NCI-H2171 treated with DMSO at 0.1 percent for 48 hours (cell line): ENCODE measurements at regions not wholly inside any gene's neighbourhood (a gene's known extent, or its start where the extent isn't known, plus 50 kb on each side); places are given as distances from the start of the nearest gene placed in this dataset.

Experiments used
- DNase-seq: peaks from one replicate; lab custom pipeline; 2025; lab: John Stamatoyannopoulos, UW

DNA sequence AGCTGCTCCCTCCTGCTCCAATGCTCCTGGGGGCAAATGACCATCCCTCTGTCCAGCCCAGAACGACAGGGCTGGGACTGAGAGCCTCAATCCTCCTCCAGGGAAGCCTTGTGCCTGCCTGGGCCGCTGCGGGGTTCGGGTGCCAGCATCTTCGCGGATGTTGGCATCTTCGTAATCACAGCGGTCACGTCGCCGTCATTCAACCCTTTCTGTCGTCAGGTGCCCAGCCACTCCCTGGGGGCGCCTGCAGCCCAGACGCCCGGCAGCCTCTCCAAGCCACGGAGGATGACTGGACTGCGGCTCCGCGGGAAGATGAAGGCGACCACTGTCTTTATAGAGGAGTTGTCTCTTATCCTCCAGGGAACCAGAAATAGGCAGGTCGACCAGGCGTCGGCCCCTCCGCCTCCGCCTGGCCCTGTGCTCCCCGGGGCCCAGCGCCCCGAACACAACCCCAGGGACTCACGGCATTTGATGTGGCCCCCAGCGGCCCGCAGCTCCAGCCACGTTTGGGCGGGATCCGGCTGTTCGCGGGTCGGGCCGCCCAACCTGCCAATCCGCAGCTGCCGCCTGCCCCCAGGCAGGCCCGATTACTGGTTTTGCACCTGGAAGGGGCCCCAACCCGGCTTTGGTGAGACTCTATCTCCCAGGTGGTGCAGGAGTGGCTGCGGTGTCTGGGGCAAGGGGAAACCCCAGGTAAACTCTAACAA lies 113.9 kb downstream of the THNSL2 start:
- DNase-seq: no peak

DNA sequence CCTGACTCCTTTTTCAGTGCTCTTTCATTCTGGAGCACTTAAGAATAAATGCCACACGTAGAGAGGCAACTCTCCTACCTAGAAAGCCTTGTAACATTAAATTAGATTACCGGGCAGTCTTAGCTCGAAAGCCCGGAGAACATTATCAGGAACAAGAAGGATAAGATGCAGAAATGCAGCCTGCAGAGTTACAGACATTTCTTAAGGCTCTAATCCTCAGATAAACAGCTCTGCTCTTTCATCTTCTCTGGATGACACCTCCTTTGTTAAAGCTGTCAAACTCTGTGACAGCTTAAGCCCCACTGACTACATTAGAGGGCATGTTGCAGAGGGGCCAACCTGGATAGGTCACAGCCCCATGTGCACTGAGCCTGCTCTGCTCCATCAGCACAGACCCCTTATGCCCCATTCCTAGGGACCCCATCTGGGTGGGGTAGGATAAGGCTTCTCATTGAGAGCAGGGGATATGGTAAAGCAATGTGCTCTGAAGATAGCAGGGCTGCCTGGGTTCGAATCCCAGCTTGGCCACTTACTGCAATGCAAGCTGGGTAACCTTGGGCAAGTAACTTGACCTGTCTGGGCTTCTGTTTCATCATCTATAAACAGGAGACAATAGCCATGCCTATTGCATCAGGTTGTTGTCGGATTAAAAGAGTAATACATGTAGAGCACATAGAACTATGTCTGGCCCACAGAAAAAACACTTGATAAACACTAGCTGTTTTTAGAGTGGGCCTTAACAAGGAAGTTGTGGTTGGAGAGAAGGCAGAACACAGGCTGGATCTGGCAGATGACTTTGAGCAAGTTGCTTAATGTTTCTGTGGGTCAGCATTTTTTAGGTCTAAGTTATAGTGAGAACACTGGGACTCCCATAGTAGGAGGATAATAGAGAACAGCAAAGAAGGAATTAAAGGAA lies 111.4 kb downstream of the THNSL2 start:
- no peak for DNase-seq

DNA sequence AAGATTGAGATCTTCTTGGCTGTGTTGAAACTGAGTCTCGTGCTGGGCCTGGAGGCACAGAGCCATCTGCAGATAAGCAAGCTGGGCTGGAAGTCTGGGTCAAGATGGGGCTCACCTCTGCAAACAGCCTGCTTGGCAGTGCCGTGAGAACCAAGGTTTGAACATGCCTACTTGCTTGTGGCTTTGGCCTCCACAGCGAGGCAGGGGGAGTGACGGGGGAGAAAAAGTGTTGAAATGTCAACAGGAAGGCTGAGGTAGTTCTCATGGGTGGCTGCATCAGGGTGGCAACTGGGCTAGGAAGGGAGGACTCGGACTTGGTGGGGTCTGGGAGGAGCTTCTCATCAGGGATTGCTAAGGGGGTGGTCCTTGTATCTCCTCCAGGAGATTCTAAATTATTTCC lies 99.7 kb downstream of the THNSL2 start:
- DNase-seq: no peak

DNA sequence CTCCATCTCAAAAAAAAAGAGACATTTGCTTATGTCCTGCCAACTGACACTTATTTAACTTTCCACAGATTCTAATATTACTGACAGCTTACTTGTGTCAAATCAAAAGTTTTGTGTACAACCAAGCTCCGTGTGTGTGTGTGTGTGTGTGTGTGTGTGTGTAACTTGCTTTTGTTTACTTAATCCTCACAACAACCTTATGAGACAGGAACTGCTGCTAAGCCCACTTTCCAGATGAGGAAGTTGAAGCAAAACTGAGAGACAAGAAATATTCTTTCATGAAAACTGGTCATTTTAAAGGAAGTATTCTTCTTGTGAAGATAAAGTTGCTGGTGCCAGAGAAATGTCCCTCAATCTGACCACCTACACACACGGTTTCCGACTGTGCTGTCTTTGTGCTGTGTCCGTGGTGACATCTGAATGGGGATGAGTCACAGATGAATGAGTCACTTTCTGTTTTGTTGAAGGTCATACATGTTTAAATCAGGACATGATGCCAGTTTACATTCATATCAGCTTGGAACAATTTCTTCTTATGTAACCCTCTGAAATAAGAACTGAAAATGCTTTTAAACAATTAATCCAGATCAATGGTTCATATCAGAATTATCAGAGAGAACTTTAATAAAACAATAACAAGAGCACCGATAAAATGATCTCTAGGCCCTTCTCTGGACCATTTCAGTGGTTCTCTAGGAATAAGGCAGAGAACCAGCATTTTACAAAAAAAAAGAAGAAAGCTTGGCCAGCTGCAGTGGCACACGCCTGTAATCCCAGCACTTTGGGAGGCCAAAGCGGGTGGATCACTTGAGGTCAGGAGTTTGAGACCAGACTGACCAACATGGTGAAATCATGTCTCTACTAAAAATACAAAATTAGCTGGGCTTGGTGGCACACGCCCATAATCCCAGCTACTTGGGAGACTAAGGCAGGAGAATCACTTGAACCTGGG lies 95.5 kb downstream of the THNSL2 start:
- DNase-seq: no peak

DNA sequence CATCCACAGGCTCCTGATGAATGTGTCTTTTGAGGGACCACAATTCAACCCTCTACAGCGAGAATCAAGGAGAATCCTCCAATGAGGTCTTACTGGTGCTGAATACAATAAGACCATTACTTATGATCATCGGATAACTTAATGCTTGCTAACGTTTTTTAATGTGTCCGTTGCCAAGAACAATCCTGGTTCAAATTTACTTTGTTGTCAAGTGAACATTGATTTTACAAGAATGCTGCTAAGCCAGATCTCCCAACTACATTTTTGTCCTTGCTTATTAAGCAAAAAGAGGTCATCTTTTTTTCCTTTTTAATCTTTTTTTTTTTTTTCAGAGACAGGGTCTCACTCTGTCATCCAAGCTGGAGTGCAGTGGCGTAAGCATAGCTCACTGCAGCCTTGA lies 93.7 kb downstream of the THNSL2 start:
- no peak for DNase-seq

DNA sequence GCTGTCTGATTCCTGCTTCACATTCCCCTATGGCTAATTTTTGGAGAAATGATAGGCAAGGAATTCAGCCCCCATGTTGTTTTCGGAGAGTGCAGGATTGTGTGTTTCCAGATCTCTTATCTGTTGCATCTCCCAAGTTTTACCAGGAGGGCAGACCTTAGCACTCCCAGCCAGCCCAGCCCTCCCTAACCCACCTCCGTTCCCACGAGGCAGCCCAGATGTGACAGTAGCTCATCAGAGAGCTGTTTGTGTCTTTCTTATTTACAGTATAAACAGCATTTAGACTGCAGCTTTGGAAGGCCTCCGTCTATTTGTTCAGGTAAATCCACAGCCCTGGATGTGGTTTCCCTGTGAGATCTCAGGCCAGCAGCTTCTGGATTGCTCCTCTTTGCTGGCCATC lies 91.6 kb downstream of the THNSL2 start:
- DNase-seq: peak; percentile 76

DNA sequence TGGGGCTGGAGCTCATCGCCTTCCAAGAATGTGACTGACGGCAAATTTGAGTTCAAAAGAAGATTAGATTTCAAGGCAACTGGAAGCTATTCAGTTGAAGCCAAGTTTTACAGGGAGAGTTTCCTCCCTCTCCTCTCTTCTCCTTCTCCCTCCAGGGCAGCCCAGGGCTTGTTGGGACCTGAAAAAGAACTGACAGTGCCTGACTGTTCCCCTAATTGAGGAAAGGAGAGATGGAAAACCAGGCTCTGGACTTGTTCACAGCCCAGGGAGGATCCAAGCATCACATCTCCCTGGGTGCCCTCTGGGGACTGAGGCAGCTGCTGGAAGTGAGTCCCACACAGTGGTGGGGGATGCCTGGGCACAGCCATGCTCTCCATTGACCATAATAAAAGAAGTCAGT lies 88.1 kb downstream of the THNSL2 start:
- DNase-seq: peak; percentile 83

DNA sequence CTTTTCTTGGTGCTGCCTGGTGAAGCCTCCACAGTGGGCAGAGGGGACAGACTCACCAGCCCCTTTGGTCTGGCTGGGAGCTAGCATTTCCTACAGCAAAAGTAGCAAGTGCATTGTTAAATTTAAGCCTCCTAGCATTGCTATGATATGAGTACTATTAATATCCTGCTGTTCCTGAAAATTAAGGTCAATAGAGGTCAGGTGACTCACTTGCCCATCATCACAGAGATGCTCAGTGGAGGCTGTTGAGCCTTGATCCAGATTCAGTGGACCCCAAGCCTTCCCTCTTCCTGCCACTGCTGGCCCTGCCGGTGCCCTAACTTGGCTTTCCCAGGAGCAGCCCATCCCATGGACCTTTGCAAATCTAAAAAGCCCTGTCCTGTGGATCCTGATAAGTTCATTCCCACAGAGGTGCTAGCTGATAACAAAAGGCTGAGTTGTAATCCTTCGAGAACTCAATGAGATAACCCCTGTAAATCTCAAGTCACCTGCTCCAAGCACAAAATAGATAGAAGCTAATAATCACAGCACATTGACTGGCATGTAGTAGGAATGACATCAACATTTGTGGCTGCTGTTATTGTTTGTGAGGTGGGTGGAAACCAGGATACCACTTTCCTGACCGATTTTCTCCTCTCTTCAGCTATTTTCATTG lies 84.4 kb downstream of the THNSL2 start:
- DNase-seq: no peak

DNA sequence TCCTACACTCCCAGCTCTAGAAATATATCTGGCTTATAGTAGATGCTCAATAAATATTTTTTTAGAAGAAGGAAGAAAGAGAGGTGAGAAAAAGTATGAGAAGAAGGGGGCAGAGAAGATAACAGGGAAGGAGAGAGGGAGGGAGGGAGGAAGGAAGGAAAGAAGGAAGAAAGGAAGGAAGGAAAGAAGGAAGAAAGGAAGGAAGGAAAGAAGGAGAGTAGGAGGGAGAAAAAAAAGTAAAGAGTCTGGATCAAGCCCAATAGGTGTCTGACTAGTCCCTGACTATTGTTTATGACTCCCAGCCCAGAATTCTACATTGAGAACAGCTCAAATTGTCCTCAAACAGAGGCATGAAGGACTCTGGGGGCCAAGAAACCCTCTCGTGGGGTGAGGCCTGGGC lies 83.9 kb downstream of the THNSL2 start:
- no peak for DNase-seq

DNA sequence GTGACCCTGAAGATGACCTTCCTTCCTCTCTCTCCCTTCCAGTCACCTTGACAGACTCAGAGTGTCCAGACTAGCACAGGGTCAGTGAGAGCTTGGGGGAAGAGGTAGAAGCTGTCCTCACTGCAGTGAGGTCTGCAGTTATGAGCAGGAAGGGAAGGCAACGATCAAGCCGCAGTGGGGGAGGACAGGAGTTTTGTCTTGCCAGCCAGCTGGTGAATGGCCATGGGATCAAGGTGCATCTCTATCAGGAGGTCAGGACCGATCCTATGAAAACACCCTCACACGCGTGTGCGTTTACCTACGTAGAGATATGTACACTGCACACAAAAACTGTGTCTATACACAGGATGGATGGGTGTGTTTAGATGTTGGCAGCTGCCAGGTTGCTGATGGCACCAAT lies 83.2 kb downstream of the THNSL2 start:
- DNase-seq: no peak

DNA sequence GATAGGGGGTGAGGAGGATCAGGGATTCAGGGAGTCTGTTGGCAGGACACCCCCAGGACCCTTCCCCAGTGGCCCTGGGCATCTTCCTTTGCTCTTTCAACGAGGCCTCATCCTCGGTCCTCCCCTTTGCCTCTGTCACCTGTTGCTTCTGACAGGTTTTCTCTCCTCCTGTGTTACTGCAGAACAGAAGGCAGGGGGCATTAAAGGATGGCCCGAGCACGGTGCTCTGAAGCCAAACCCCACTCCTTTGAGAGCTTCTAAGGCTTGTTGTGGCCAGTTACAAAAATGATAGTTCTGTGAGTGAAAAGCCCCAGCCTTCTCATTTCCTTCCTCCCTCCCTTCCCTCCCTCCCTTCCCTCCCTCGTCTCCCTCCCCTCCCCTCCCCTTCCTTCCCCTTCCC lies 82.5 kb downstream of the THNSL2 start:
- DNase-seq: no peak

DNA sequence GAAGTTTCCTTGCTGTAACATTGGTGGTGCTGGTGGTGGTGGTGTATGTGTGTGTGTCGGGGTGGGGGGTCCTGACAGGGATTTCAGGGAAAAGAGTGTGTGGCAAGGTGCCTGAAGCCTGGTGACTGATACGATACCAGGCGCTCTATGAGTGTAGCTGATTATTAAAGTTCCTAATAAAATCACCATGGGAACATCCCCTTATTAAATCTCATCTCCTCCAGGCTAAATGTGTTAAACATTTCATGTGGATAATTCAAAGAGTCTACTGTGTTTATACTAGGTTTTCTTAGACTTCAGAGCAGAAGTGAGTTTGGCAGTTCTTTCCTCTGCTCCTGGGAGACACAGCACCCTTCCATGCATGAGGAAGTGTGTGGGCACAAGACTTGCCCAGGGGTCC lies 82.0 kb downstream of the THNSL2 start:
- no peak for DNase-seq

DNA sequence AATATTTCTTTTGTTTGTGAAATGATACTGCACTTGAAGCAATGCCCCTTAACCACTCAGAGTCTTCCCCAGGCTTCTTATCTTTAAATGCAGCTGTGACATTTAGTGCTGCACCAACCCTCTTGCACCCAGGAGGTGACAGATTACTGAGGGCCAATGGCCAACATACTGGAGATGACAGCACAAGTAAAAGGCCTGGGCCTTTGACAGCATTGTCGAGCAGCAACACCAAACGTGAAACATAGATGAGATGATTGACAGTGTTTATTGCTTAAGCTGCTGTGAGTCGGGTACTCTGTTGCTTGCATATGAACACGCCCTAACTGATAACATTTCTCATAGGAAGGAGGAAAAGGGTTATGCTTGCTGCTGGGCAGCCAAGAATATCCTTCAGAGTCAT lies 80.3 kb downstream of the THNSL2 start:
- no peak for DNase-seq

DNA sequence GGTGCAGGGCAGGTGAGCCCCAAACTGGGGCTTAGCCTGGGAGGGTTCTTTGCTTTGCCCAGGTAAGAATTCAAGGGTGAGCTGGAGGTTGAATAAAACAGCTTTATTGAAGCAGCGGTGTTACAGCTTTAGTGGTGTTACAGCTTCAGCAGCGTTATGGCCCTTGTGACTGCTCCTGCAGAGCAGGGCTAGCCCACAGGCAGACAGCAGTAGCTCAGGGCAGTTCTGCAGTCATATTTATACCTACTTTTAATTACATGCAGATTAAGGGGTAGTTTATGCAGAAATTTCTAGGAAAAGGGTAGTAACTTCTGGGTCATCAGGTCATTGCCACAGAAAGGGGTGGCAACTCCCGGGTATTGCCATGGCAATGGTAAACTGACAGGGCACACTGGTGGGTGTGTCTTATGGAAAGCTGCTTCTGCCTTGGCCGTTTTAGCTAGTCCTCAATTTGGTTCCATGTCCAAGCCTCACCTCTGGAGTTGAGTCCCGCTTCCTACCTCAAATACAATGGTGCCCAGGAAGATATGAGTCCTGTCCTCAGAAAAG lies 78.2 kb downstream of the THNSL2 start:
- no peak for DNase-seq

DNA sequence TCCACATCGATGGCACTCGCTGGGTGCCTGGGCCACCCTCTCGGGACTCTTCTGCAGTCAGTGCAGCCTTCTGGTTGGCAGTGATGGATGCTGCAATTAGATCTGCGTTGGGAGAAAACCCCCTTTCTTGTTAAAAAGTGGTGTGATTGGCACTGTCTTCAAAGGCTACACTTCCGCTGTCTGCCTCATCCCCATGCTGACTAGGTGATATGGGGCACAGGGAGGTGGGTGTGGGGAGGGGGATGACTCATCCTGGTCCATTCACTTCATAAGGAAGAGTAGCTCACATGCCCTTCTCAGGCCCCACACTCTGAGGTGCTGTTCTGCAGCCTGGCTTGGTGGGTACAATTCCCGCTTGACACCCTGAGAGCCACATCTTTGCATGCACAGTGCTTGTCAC lies 77.4 kb downstream of the THNSL2 start:
- DNase-seq: no peak

DNA sequence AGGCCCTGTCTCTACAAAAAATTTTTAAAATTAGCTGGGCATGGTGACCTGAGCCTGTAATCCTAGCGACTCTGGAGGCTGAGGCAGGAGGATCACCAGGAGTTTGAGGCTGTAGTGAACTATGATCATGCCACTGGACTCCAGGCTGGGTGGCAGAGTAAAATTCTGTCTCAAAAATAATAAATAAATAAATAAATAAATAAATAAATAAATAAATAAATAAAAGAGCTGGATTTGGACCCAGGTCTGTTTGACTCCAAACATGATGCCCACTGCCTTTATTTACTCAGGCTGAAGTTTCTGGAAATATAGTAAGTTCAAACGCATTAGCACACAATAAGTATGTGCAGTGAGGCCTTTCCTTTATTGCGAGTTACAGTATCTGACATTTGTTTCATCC lies 75.0 kb downstream of the THNSL2 start:
- DNase-seq: no peak

DNA sequence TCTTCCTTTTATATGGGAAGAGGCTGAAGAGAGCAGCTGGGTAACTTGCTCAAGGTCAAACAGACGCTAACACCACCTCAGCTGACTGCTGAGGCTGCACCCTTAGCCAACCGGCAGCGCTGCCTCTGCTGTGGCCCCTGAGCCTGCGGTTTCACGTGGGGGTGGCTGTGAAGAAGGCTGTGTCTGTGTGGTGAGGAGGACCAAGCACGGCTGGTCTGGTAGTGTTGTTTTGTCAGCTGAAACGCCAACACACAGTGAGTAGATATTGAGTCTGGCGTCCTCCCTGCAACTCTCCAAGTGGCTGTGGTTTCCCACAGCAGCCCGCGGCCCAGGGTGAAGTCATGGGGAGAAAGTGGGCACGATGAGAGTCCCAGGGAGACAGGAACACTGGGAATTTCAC lies 69.6 kb downstream of the THNSL2 start:
- no peak for DNase-seq

DNA sequence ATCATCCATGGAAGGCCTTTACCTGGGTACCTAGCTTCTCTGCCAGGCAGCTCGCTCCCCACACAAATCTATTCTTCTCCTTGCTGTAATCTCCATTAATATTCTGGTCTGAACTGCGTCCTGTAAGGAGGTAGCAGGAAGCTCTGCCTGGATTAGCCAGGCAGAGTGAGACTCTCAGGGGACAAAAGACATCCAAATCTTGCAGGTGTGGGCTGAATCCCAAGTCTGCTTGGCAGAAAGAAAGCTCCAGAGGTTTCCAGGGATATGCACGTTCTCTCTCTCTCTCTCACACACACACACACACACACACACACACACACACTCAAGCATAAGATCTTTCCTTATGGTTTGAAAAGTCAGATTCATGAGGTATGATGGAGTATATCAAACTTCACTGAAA lies 66.5 kb downstream of the THNSL2 start:
- DNase-seq: no peak
